ENCODE measurements at regions not wholly inside any gene's neighbourhood (a gene's known extent, or its start where the extent isn't known, plus 50 kb on each side); places are given as distances from the start of the nearest gene placed in this dataset.

- TF ChIP-seq CTCF (IDR thresholded peaks at IDR 0.05) = no peak
- no peak for TF ChIP-seq POLR2A (IDR thresholded peaks at IDR 0.05)
- no peak for TF ChIP-seq POLR2AphosphoS5 (IDR thresholded peaks at IDR 0.05)
- TF ChIP-seq EP300 (IDR thresholded peaks at IDR 0.05) = no peak
Measured at GRCh38 chr2:67295406-67295805, 101.7 kb upstream of the ETAA1 start.
